Retinal pigment epithelial cell (primary cell): ENCODE measurements at regions not wholly inside any gene's neighbourhood (a gene's known extent, or its start where the extent isn't known, plus 50 kb on each side); places are given as distances from the start of the nearest gene placed in this dataset.

Experiments
- DNase-seq: peaks from one replicate; pipeline ENCODE4 v3.0.0-alpha.2; 2010; ENCODE audit warnings: low read depth
- H3K4me3 ChIP-seq: 2 replicates; pipeline ENCODE4 v1.5.1; 2011; ENCODE audit warnings: mild to moderate bottlenecking, low read length, control low read depth, moderate library complexity
- TF ChIP-seq, protein P1 (sequence below): conservative IDR thresholded peaks from 2 replicates; pipeline ENCODE4 v1.5.1; 2011; ENCODE audit warnings: low read depth, low read length, control low read depth, inconsistent platforms

DNA sequence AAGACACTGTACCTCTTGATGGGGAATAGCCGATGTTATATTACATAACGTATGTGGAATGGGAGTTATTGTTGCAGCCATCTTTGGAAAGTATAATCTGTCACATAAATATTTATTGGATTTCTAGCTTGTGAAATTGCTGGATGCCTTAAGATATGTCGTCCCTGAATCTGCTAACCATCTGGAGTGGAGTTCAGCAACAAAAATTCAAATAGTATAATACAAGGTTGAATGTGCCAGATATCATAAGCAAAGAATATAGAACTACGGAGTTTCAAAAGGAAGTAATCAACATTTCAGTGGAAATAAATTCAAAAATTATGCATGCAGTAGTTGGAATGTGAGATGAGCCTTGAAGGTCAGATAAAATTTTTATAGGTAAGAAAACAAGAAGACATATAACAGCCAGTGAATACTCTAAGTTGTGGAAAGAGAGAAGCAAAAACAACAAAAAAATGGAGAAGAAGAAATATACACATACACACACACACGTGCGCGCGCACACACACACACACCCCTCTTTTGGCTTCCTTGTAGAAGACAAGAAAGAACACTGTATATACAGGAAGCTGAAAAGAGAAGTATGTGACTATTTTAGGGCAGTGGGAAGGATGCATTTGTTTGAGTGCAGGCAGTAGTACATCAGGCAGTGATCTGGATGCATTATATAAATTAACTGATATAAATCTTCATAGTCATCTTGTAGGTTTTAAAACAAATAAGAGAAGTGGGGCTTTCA is 516.7 kb downstream of the KCNT2 start:
- no peak overlapping the region for H3K4me3 ChIP-seq
- TF ChIP-seq, protein P1, sequence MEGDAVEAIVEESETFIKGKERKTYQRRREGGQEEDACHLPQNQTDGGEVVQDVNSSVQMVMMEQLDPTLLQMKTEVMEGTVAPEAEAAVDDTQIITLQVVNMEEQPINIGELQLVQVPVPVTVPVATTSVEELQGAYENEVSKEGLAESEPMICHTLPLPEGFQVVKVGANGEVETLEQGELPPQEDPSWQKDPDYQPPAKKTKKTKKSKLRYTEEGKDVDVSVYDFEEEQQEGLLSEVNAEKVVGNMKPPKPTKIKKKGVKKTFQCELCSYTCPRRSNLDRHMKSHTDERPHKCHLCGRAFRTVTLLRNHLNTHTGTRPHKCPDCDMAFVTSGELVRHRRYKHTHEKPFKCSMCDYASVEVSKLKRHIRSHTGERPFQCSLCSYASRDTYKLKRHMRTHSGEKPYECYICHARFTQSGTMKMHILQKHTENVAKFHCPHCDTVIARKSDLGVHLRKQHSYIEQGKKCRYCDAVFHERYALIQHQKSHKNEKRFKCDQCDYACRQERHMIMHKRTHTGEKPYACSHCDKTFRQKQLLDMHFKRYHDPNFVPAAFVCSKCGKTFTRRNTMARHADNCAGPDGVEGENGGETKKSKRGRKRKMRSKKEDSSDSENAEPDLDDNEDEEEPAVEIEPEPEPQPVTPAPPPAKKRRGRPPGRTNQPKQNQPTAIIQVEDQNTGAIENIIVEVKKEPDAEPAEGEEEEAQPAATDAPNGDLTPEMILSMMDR, result no peak
- no peak for DNase-seq

DNA sequence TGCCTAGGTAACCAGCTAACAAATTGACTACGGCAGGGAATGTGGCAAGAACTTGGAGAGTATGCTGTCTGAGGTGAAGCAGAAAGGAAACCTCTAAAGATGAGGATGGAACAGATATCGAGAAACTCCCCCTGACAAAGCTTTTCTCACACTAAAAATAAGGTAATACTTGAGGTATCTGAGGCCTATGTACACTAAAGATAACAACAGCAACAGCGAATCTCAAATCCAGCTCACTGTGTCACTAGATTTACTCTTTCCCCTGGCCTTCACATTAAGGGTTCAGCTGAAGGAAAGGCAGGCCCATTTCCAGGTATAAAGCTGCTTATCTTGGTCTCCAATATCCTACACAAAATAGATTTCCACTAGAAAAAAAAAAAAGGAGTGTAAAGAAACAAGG is 518.0 kb downstream of the KCNT2 start:
- TF ChIP-seq, protein P1, result no peak
- DNase-seq, result no peak

DNA sequence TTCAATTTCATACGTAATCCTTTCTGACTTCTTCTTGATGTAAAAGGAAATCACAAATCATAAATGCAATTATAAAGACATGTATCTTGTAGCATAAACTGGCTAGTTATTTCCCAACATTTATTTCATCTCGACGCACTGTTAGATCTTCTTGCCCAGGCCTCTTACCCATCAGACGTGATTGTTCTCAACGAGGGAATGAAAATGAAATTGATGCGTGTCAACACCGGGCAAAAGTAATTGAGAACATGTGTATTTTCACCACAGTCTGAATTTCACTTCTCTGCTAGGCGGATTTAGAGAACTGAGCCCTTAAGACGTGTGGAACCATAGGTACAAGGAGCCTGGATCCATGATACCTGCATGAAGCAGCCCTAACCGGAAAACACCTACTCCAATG is 519.7 kb downstream of the KCNT2 start:
- no peak overlapping the region for H3K4me3 ChIP-seq
- no peak for DNase-seq
- TF ChIP-seq, protein P1, result no peak

More for the DNA sequence above, 518.0 kb downstream of the KCNT2 start:
- H3K4me3 ChIP-seq, result no peak overlapping the region

DNA sequence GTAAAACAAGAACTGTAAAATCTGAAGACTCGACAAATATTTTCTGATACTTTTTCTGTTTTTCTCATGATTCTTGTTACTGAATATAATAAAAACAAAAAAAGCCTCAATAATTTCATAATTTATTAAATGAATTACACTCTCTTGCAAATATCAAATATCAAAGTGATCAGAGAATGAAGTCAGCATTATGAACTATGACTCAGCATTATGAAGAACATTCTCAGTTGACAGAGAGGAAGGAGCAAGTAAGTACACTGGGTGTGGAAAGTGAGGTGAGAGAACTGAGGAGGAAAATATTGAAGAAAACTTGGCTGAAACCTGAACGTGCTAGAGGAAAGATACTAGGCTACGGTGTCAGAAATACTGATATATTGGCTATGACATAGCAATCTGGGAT is 529.5 kb downstream of the KCNT2 start:
- DNase-seq, result no peak
- H3K4me3 ChIP-seq, result no peak overlapping the region
- TF ChIP-seq, protein P1, result no peak

DNA sequence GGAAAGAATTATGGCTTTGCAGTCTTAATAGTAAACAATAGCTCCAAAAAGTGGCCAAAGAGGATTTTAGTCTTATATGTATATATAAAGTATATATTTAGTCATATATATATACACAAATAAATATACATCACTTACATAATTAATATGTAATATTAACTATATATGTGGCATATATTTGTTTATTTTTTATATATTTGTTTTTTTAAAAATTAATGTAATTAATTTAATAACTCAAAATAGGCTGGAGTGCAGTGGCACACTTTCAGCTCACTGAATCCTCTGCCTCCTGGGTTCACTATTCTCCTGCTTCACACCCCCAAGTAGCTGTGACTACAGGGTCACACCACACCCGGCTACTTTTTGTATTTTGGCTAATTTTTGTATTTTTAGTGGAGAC is 532.6 kb downstream of the KCNT2 start:
- DNase-seq, result no peak

DNA sequence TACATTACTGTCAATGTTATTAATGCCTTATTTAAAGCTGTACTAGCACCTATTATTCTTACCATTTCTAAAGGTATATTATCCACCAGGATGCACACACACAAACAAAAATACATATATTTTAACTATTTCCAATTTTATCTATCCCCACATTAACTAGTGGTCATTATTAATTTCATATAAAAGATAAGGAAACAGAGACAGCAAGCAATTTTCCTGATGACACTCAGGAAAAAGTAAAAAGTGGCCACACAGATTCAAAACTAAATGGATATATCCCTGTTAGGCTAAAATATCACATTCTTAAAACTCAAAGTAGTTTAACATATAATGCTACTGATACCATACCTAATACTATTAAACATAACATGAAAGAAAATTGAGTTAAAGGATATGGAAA is 534.1 kb downstream of the KCNT2 start:
- TF ChIP-seq, protein P1, result no peak

More for the DNA sequence above, 532.6 kb downstream of the KCNT2 start:
- TF ChIP-seq, protein P1, result no peak
- H3K4me3 ChIP-seq, result no peak overlapping the region

DNA sequence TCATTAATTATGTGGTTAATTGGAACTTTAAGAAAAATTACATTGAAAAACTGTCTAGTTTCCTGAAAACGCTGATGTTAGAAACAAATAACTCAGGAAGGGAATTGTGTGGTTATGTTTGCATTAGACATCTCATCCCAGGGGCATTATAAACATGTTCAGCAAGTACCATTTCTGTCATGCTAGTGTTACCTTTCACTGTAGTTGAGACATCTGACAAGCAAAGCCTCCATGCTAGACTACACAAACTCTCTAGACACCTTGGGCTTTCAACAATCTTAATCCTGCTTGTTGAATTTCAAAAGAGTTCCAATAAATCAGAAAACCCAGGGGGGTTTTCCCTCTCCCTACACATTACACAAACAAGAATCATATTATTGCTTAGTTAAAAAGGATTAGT is 536.8 kb downstream of the KCNT2 start:
- no peak overlapping the region for H3K4me3 ChIP-seq
- no peak for DNase-seq
- TF ChIP-seq, protein P1, result no peak

More for the DNA sequence above, 534.1 kb downstream of the KCNT2 start:
- DNase-seq, result no peak
- no peak overlapping the region for H3K4me3 ChIP-seq
